Sigmoid colon (tissue), 6 donors: ENCODE measurements at regions not wholly inside any gene's neighbourhood (a gene's known extent, or its start where the extent isn't known, plus 50 kb on each side); places are given as distances from the start of the nearest gene placed in this dataset.
"Not testable (repeated sequence)": the region's sequence is repeated elsewhere in the genome, so short reads cannot be mapped to it uniquely, and the experiment has no call there.

ENCODE experiments used
- DNase-seq: peaks from one replicate; pipeline ENCODE4 v3.0.0-alpha.2; 2019
- H3K27ac ChIP-seq, 4 donors: fragments of 200-600 bp; sonication (generic); one replicate each; pipeline ENCODE4 v1.5.1; 2016 to 2019; ENCODE audit warnings: mild to moderate bottlenecking in 1 of 4
- H3K27me3 ChIP-seq, 3 donors: fragments of 200-600 bp; sonication (generic); one replicate each; pipeline ENCODE4 v1.5.1; 2019; ENCODE audit warnings: mild to moderate bottlenecking in 1 of 3
- H3K36me3 ChIP-seq, 4 donors: fragments of 200-600 bp; sonication (generic); one replicate each; pipeline ENCODE4 v1.5.1; 2016 to 2019
- H3K4me1 ChIP-seq, 4 donors: fragments of 200-600 bp; sonication (generic); one replicate each; pipeline ENCODE4 v1.5.1; 2017 to 2019
- H3K4me3 ChIP-seq, 4 donors: fragments of 200-600 bp; sonication (generic); one replicate each; pipeline ENCODE4 v1.5.1; 2017 to 2019; ENCODE audit warnings: mild to moderate bottlenecking in 2 of 4, moderate library complexity in 1 of 4
- H3K9me3 ChIP-seq, 4 donors: fragments of 200-600 bp in 3 of 4; sonication (generic) in 3 of 4; one replicate each; pipeline versions ENCODE4 v1.5.1 to v1.6.1; 2013 to 2019
- CTCF ChIP-seq, 4 experiments: fragments of 450-650 bp in 3 of 4; fragments of 200-600 bp in 1 of 4; IDR thresholded peaks; one replicate each; pipeline ENCODE4 v1.5.1; 2016 to 2019; ENCODE audit warnings: antibody characterized with exemption in 4 of 4, mild to moderate bottlenecking in 3 of 4, moderate library complexity in 2 of 4
- EP300 ChIP-seq, 4 donors: sonication (generic); formaldehyde crosslinking; IDR thresholded peaks; one replicate each; pipeline ENCODE4 v1.6.1; 2017; ENCODE audit warnings: antibody characterized with exemption in 4 of 4
- POLR2A ChIP-seq, 2 donors: fragments of 450-650 bp; IDR thresholded peaks; one replicate each; pipeline ENCODE4 v1.6.1; 2016; ENCODE audit warnings: antibody characterized with exemption in 2 of 2, mild to moderate bottlenecking in 2 of 2, moderate library complexity in 2 of 2
- POLR2AphosphoS5 ChIP-seq, 4 donors: sonication (generic); formaldehyde crosslinking; IDR thresholded peaks; one replicate each; pipeline ENCODE4 v1.6.1; 2017; ENCODE audit warnings: antibody characterized with exemption in 4 of 4
- WGBS, 2 donors: extraction: QIAGEN DNeasy Blood & Tissue Kit; methylation state at CpG; one replicate each; pipeline ENCODE4 v1.1.7; 2013; 5-methylcytosine and 5-hydroxymethylcytosine counted together
- intact Hi-C: fragments of 100-400 bp; cut with DNase I; formaldehyde crosslinking; loops from one replicate; pipeline ENCODE4 v1.15.1; 2023
- donor health status: healthy with polysubstance abuse.
- donor health status: healthy.

DNA sequence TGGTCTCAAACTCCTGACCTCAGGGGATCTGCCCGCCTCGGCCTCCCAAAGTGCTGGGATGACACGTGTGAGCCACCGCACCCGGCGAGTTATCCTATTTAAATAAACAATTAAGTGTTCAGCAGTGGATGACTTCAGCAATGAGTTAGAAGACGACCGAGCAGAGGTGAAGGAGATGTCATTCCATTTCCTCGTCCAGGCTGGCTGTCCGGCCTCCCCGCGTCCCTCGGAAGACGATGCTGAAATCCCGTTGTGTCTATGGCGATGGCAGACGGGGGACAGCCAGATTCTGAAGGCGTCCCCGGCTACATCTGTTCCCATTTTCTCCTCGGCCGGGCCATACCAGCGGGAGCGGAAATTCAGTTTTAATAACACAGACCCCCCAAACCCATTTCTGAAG lies 209.8 kb downstream of the CRLF2 start:
- whole genome bisulfite sequencing, 2 donors, result 87 to 92% methylated on average over 23 of the region's 23 CpGs
- Histone ChIP-seq H3K27me3 (peaks cover 0 to 3% (median 0%) of the 10 kb centered on the region in 3 donors), H3K9me3 (peaks cover 0 to 4% (median 0%) of the 10 kb centered on the region in 4 donors), H3K27ac (no peak overlapping the region), H3K36me3 (no peaks in the 10 kb centered on the region), H3K4me3 (no peak overlapping the region), H3K4me1 (no peaks in the 10 kb centered on the region)
- DNase-seq, result no peak
- TF ChIP-seq POLR2A (IDR thresholded peaks at IDR 0.05) (no peak), CTCF (IDR thresholded peaks at IDR 0.05) (no peak)
- intact Hi-C loops, result no loop called here

GRCh38 chrX:997631-998137 lies 214.8 kb downstream of the CRLF2 start:
- TF ChIP-seq POLR2A (IDR thresholded peaks at IDR 0.05) (no peak), EP300 (IDR thresholded peaks at IDR 0.05) (no peak), CTCF (IDR thresholded peaks at IDR 0.05) (no peak), POLR2AphosphoS5 (IDR thresholded peaks at IDR 0.05) (no peak)
- DNase-seq, result no peak
- Histone ChIP-seq H3K9me3 (peaks cover 0 to 4% (median 0%) of the 10 kb centered on the region in 4 donors), H3K4me3 (no peak overlapping the region), H3K27ac (no peak overlapping the region), H3K4me1 (no peaks in the 10 kb centered on the region), H3K27me3 (peaks cover 0 to 4% (median 0%) of the 10 kb centered on the region in 3 donors), H3K36me3 (no peaks in the 10 kb centered on the region)
- WGBS, 2 donors, result 23 to 25% methylated on average over 10 of the region's 10 CpGs
- intact Hi-C loops, result loop anchor here (10.0 kb wide), 1 partner anchor 597 kb away; the partner anchor contains the start of gene AKAP17A

DNA sequence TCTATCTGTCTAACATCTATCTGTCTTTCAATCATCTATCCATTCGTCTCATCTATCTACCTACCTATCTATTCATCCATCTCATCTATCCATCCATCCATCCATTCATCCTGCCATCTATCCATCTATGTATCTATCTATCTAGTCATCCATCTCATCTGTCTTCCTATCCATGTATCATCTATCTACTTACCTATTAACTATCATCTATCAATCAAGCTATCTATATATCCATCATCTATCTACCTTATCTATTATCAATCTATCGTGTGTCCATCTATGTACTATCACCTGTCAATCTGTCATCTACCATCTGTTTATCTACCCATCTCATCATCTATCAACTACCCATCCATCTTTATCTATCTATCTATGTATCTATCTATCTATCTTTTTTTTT lies 217.7 kb downstream of the CRLF2 start:
- Histone ChIP-seq H3K27ac (no peak overlapping the region), H3K9me3 (peaks cover 0 to 4% (median 0%) of the 10 kb centered on the region in 4 donors), H3K4me1 (no peaks in the 10 kb centered on the region), H3K4me3 (no peak overlapping the region), H3K27me3 (peaks cover 0 to 4% (median 0%) of the 10 kb centered on the region in 3 donors), H3K36me3 (no peaks in the 10 kb centered on the region)
- no peak for TF ChIP-seq CTCF (IDR thresholded peaks at IDR 0.05)
- intact Hi-C loops, result loop anchor here (5.0 to 10.0 kb wide), 2 partner anchors 463 to 600 kb away; partner anchors contain the start of gene AKAP17A
- DNase-seq, result no peak
- 91% methylated on average over 2 of the region's 2 CpGs for WGBS, 2 donors

DNA sequence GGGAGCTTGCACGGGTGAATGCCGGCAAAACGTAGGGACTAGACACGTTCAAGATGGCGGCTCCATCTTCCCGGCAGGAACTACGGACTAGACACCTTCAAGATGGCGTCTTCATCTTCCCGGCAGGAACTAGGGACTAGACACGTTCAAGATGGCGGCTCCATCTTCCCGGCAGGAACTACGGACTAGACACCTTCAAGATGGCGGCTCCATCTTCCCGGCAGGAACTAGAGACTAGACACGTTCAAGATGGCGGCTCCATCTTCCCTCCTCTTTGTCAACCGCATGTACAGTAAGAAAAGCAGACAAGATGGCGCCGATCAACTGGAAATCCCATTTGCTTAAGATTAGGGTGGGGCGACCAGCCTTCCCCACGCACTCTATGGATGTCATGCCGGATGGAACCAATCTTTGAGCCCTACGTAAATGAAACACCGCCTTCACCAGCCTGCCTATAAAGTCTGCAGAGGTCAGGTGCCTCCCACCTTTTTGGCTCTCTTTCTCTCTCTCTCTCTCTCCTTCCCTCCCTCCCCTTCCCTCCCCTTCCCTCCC lies 222.4 kb downstream of the CRLF2 start:
- H3K27ac ChIP-seq, result peak overlapping the region in 2 of 4 donors; percentile 64 to 65
- H3K4me3 ChIP-seq, result peak overlapping the region in 2 of 4 donors; percentile 22 to 43
- DNase-seq, result peak; percentile 96

DNA sequence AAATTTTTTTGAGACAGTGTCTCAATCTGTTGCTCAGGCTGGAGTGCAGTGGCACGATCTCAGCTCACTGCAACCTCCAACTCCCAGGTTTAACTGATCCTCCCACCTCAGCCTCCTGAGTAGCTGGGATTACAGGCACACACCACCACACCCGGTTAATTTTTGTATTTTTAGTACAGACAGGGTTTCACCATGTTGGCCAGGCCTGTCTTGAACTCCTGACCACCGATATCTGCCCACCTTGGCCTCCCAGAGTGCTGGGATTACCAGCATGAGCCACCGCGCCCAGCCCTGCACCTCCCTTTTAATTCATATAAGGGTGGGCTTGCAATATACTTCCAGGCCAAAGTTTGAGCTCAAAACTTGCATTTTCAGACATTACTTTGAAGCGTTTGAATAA lies 223.9 kb downstream of the CRLF2 start:
- H3K9me3 ChIP-seq, H3K4me3 ChIP-seq, H3K36me3 ChIP-seq, H3K27ac ChIP-seq, H3K27me3 ChIP-seq, intact Hi-C loops, DNase-seq, H3K4me1 ChIP-seq: not testable (repeated sequence)
- 85 to 91% methylated on average over 6 of the region's 6 CpGs for WGBS, 2 donors

More for the DNA sequence above, 222.4 kb downstream of the CRLF2 start:
- H3K36me3 ChIP-seq, result no peaks in the 10 kb centered on the region
- intact Hi-C loops, result loop anchor here (5.0 to 10.0 kb wide), 2 partner anchors 467 to 605 kb away; partner anchors contain the start of gene AKAP17A
- 71 to 77% methylated on average over 25 of the region's 25 CpGs for WGBS, 2 donors
- H3K4me1 ChIP-seq, result no peaks in the 10 kb centered on the region
- TF ChIP-seq POLR2AphosphoS5 (IDR thresholded peaks at IDR 0.05), result peak in 2 of 4 donors; percentile 42 to 69
- TF ChIP-seq EP300 (IDR thresholded peaks at IDR 0.05), result no peak
- TF ChIP-seq CTCF (IDR thresholded peaks at IDR 0.05), result no peak
- TF ChIP-seq POLR2A (IDR thresholded peaks at IDR 0.05), result no peak
- H3K9me3 ChIP-seq, result no peaks in the 10 kb centered on the region
- H3K27me3 ChIP-seq, result no peaks in the 10 kb centered on the region
